ENCODE measurements at regions not wholly inside any gene's neighbourhood (a gene's known extent, or its start where the extent isn't known, plus 50 kb on each side); places are given as distances from the start of the nearest gene placed in this dataset.

GRCh38 chr5:42950456-42951292, 89.4 kb downstream of the ANXA2R start:
- CTCF ChIA-PET = interaction anchor here (0.7 to 1.4 kb wide), 5 partner anchors 20 to 42 kb away, joined by 3 to 5 read pairs (median 3); no protein-coding TSS in a partner anchor
- POLR2A ChIA-PET = interaction anchor here (0.7 to 0.8 kb wide), 3 partner anchors 9 to 1549 kb away, joined by 3 to 6 read pairs (median 4); no protein-coding TSS in a partner anchor
- no peak overlapping the region for H3K4me3 Mint-ChIP-seq
- TF ChIP-seq CBFB (CRISPR knock-in tag; IDR thresholded peaks at IDR 0.05; ENCODE audit: low read depth) = no peak
- TF ChIP-seq SP1 (CRISPR knock-in tag; conservative IDR thresholded peaks at IDR 0.05) = no peak
- no peak for TF ChIP-seq STAT6 (CRISPR knock-in tag; conservative IDR thresholded peaks at IDR 0.05; ENCODE audit: low read depth)
- TF ChIP-seq, protein P1, sequence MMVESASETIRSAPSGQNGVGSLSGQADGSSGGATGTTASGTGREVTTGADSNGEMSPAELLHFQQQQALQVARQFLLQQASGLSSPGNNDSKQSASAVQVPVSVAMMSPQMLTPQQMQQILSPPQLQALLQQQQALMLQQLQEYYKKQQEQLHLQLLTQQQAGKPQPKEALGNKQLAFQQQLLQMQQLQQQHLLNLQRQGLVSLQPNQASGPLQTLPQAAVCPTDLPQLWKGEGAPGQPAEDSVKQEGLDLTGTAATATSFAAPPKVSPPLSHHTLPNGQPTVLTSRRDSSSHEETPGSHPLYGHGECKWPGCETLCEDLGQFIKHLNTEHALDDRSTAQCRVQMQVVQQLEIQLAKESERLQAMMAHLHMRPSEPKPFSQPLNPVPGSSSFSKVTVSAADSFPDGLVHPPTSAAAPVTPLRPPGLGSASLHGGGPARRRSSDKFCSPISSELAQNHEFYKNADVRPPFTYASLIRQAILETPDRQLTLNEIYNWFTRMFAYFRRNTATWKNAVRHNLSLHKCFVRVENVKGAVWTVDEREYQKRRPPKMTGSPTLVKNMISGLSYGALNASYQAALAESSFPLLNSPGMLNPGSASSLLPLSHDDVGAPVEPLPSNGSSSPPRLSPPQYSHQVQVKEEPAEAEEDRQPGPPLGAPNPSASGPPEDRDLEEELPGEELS (CRISPR knock-in tag; IDR thresholded peaks at IDR 0.05) = no peak
- no peak for TF ChIP-seq FOXP1 (CRISPR knock-in tag; IDR thresholded peaks at IDR 0.05; ENCODE audit: borderline replicate concordance)
- no peak for TF ChIP-seq NFATC4 (CRISPR knock-in tag; IDR thresholded peaks at IDR 0.05)
- TF ChIP-seq SOX15 (CRISPR knock-in tag; IDR thresholded peaks at IDR 0.05) = no peak
- no peak for TF ChIP-seq ZNF423 (CRISPR knock-in tag; IDR thresholded peaks at IDR 0.05)
- no peak for TF ChIP-seq IRF2 (CRISPR knock-in tag; IDR thresholded peaks at IDR 0.05; ENCODE audit: borderline replicate concordance, low read depth)
- TF ChIP-seq USF2 (CRISPR knock-in tag; IDR thresholded peaks at IDR 0.05) = no peak
- no peak for TF ChIP-seq GTF2I (CRISPR knock-in tag; conservative IDR thresholded peaks at IDR 0.05)
- no peak for TF ChIP-seq TEAD4 (CRISPR knock-in tag; IDR thresholded peaks at IDR 0.05)
- no peak for TF ChIP-seq MXD4 (CRISPR knock-in tag; IDR thresholded peaks at IDR 0.05; ENCODE audit: borderline replicate concordance)
- no peak for TF ChIP-seq GRHL2 (CRISPR knock-in tag; IDR thresholded peaks at IDR 0.05; ENCODE audit: insufficient replicate concordance, severe bottlenecking)
- TF ChIP-seq ZNF396 (CRISPR knock-in tag; IDR thresholded peaks at IDR 0.05; ENCODE audit: borderline replicate concordance) = no peak
- TF ChIP-seq NFYB (CRISPR knock-in tag; conservative IDR thresholded peaks at IDR 0.05; ENCODE audit: low read depth) = no peak
- TF ChIP-seq, protein P2, sequence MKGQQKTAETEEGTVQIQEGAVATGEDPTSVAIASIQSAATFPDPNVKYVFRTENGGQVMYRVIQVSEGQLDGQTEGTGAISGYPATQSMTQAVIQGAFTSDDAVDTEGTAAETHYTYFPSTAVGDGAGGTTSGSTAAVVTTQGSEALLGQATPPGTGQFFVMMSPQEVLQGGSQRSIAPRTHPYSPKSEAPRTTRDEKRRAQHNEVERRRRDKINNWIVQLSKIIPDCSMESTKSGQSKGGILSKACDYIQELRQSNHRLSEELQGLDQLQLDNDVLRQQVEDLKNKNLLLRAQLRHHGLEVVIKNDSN (CRISPR knock-in tag; IDR thresholded peaks at IDR 0.05) = no peak
- H3K9me3 Mint-ChIP-seq = peaks cover 30% of the 10 kb centered on the region
- H3K36me3 Mint-ChIP-seq = peaks cover 35% of the 10 kb centered on the region
- peak; percentile 44 for DNase-seq (ENCODE audit: low spot score)
- peaks cover 19% of the 10 kb centered on the region for H3K27me3 Mint-ChIP-seq (ENCODE audit: low read depth)
- peak overlapping the region; percentile 93 for H3K27ac Mint-ChIP-seq
- peaks cover 20% of the 10 kb centered on the region for H3K4me1 Mint-ChIP-seq
- ATAC-seq = peak; percentile 84

DNA sequence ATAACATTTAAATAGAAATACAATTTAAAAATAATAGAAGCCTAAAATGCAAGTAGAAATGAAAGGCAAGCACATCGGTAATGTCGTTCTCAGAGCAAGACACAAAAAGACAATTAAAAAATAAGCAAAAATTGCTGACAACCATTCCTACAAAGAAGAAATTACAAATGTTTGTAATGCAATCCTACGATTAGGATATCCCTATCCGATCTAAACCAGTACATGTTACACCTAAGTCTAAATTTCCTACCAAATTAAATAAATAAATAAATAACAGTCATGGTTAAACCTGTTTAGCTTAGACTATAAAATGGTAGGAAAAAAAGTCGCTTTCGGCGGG, 90.0 kb downstream of the ANXA2R start:
- ChIA-PET CTCF (interaction anchor here (0.7 to 1.4 kb wide), 4 partner anchors 21 to 42 kb away, joined by 3 to 5 read pairs (median 4); no protein-coding TSS in a partner anchor), POLR2A (interaction anchor here (0.7 to 0.8 kb wide), 3 partner anchors 9 to 1548 kb away, joined by 3 to 6 read pairs (median 4); no protein-coding TSS in a partner anchor)
- Mint-ChIP-seq H3K27me3 (ENCODE audit: low read depth) (peaks cover 23% of the 10 kb centered on the region), H3K4me1 (peaks cover 23% of the 10 kb centered on the region), H3K27ac (peak overlapping the region; percentile 87; the same call in 1 of the 2 replicates), H3K9me3 (peaks cover 27% of the 10 kb centered on the region), H3K4me3 (no peak overlapping the region; the same call in 1 of the 2 replicates), H3K36me3 (peaks cover 31% of the 10 kb centered on the region)
- ATAC-seq (no peak), DNase-seq (ENCODE audit: low spot score) (no peak)
- TF ChIP-seq JAZF1 (CRISPR knock-in tag; IDR thresholded peaks at IDR 0.05) (no peak), IRF1 (CRISPR knock-in tag; IDR thresholded peaks at IDR 0.05) (no peak)
- TF ChIP-seq, protein P3, sequence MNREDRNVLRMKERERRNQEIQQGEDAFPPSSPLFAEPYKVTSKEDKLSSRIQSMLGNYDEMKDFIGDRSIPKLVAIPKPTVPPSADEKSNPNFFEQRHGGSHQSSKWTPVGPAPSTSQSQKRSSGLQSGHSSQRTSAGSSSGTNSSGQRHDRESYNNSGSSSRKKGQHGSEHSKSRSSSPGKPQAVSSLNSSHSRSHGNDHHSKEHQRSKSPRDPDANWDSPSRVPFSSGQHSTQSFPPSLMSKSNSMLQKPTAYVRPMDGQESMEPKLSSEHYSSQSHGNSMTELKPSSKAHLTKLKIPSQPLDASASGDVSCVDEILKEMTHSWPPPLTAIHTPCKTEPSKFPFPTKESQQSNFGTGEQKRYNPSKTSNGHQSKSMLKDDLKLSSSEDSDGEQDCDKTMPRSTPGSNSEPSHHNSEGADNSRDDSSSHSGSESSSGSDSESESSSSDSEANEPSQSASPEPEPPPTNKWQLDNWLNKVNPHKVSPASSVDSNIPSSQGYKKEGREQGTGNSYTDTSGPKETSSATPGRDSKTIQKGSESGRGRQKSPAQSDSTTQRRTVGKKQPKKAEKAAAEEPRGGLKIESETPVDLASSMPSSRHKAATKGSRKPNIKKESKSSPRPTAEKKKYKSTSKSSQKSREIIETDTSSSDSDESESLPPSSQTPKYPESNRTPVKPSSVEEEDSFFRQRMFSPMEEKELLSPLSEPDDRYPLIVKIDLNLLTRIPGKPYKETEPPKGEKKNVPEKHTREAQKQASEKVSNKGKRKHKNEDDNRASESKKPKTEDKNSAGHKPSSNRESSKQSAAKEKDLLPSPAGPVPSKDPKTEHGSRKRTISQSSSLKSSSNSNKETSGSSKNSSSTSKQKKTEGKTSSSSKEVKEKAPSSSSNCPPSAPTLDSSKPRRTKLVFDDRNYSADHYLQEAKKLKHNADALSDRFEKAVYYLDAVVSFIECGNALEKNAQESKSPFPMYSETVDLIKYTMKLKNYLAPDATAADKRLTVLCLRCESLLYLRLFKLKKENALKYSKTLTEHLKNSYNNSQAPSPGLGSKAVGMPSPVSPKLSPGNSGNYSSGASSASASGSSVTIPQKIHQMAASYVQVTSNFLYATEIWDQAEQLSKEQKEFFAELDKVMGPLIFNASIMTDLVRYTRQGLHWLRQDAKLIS (CRISPR knock-in tag; IDR thresholded peaks at IDR 0.05; ENCODE audit: borderline replicate concordance) = no peak

All from WTC11 (cell line).